Tibial artery (tissue), 4 donors: ENCODE measurements at regions not wholly inside any gene's neighbourhood (a gene's known extent, or its start where the extent isn't known, plus 50 kb on each side); places are given as distances from the start of the nearest gene placed in this dataset.

Experiments used
- DNase-seq, 2 donors: peaks; one replicate each; pipeline ENCODE4 v3.0.0-alpha.2; 2019
- H3K27ac ChIP-seq, 2 donors: fragments of 200-600 bp; sonication (generic) in 1 of 2; 1 replicate in 1 of 2; 2 replicates in 1 of 2; pipeline ENCODE4 v1.5.1; 2018 to 2019; ENCODE audit warnings: mild to moderate bottlenecking in 1 of 2
- H3K27me3 ChIP-seq, 2 donors: fragments of 200-600 bp; sonication (generic) in 1 of 2; one replicate each; pipeline versions ENCODE4 v1.5.1 to v1.6.0; 2016 to 2019
- H3K36me3 ChIP-seq, 3 donors: fragments of 200-600 bp; sonication (generic) in 2 of 3; one replicate each; pipeline ENCODE4 v1.5.1; 2016 to 2019; ENCODE audit warnings: mild to moderate bottlenecking in 2 of 3
- H3K4me1 ChIP-seq, 4 donors: fragments of 200-600 bp; sonication (generic) in 2 of 4; 1 replicate in 3 of 4; 2 replicates in 1 of 4; pipeline ENCODE4 v1.5.1; 2016 to 2019
- H3K4me3 ChIP-seq, 2 donors: fragments of 200-600 bp; sonication (generic) in 1 of 2; 1 replicate in 1 of 2; 2 replicates in 1 of 2; pipeline ENCODE4 v1.5.1; 2018 to 2019; ENCODE audit warnings: mild to moderate bottlenecking in 2 of 2
- H3K9me3 ChIP-seq, 3 donors: fragments of 200-600 bp; sonication (generic) in 1 of 3; one replicate each; pipeline ENCODE4 v1.5.1; 2016 to 2019
- intact Hi-C: fragments of 100-400 bp; cut with DNase I; formaldehyde crosslinking; loops from one replicate; pipeline ENCODE4 v1.15.0; 2023; ENCODE audit warnings: low total_unique reads
- TF ChIP-seq, protein P1 (sequence below), 2 experiments: fragments of 200-600 bp in 1 of 2; fragments of 450-650 bp in 1 of 2; IDR thresholded peaks; one replicate each; pipeline ENCODE4 v1.5.1; 2017 to 2019; ENCODE audit warnings: antibody characterized with exemption in 2 of 2, mild to moderate bottlenecking in 1 of 2, moderate library complexity in 1 of 2

- TF ChIP-seq, protein P1, sequence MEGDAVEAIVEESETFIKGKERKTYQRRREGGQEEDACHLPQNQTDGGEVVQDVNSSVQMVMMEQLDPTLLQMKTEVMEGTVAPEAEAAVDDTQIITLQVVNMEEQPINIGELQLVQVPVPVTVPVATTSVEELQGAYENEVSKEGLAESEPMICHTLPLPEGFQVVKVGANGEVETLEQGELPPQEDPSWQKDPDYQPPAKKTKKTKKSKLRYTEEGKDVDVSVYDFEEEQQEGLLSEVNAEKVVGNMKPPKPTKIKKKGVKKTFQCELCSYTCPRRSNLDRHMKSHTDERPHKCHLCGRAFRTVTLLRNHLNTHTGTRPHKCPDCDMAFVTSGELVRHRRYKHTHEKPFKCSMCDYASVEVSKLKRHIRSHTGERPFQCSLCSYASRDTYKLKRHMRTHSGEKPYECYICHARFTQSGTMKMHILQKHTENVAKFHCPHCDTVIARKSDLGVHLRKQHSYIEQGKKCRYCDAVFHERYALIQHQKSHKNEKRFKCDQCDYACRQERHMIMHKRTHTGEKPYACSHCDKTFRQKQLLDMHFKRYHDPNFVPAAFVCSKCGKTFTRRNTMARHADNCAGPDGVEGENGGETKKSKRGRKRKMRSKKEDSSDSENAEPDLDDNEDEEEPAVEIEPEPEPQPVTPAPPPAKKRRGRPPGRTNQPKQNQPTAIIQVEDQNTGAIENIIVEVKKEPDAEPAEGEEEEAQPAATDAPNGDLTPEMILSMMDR (IDR thresholded peaks at IDR 0.05), result no peak
- Histone ChIP-seq H3K9me3 (no peaks in the 10 kb centered on the region), H3K4me1 (peaks cover 0 to 5% (median 0%) of the 10 kb centered on the region in 4 donors), H3K27me3 (peaks cover 0 to 59% of the 10 kb centered on the region in 2 donors), H3K4me3 (no peak overlapping the region), H3K36me3 (no peaks in the 10 kb centered on the region), H3K27ac (no peak overlapping the region)
- intact Hi-C loops, result loop anchor here (10.0 kb wide), 1 partner anchor 409 kb away; no protein-coding TSS in a partner anchor
- no peak for DNase-seq
Observed at GRCh38 chr6:165854061-165854862, 191.2 kb upstream of the PDE10A start.

GRCh38 chr6:165852676-165853075 lies 189.6 kb upstream of the PDE10A start:
- TF ChIP-seq, protein P1 (IDR thresholded peaks at IDR 0.05), result no peak
- Histone ChIP-seq H3K4me3 (no peak overlapping the region), H3K36me3 (no peaks in the 10 kb centered on the region), H3K27me3 (peaks cover 0 to 66% of the 10 kb centered on the region in 2 donors), H3K4me1 (peaks cover 0 to 5% (median 0%) of the 10 kb centered on the region in 4 donors), H3K27ac (no peak overlapping the region), H3K9me3 (no peaks in the 10 kb centered on the region)
- DNase-seq, result no peak
- intact Hi-C loops, result loop anchor here (10.0 kb wide), 1 partner anchor 408 kb away; no protein-coding TSS in a partner anchor

- no peaks in the 10 kb centered on the region for H3K36me3 ChIP-seq
- H3K4me3 ChIP-seq, result no peak overlapping the region
- peak in 1 of 2 donors; percentile 53 for DNase-seq
- intact Hi-C loops, result loop anchor here (10.0 kb wide), 1 partner anchor 406 kb away; no protein-coding TSS in a partner anchor
- H3K9me3 ChIP-seq, result no peaks in the 10 kb centered on the region
- peaks cover 0 to 64% of the 10 kb centered on the region in 2 donors for H3K27me3 ChIP-seq
- no peak overlapping the region for H3K27ac ChIP-seq
- peaks cover 0 to 19% (median 7%) of the 10 kb centered on the region in 4 donors for H3K4me1 ChIP-seq
- TF ChIP-seq, protein P1 (IDR thresholded peaks at IDR 0.05), result peak; percentile 81 to 99
Observed at GRCh38 chr6:165850434-165851019, 187.5 kb upstream of the PDE10A start.

DNA sequence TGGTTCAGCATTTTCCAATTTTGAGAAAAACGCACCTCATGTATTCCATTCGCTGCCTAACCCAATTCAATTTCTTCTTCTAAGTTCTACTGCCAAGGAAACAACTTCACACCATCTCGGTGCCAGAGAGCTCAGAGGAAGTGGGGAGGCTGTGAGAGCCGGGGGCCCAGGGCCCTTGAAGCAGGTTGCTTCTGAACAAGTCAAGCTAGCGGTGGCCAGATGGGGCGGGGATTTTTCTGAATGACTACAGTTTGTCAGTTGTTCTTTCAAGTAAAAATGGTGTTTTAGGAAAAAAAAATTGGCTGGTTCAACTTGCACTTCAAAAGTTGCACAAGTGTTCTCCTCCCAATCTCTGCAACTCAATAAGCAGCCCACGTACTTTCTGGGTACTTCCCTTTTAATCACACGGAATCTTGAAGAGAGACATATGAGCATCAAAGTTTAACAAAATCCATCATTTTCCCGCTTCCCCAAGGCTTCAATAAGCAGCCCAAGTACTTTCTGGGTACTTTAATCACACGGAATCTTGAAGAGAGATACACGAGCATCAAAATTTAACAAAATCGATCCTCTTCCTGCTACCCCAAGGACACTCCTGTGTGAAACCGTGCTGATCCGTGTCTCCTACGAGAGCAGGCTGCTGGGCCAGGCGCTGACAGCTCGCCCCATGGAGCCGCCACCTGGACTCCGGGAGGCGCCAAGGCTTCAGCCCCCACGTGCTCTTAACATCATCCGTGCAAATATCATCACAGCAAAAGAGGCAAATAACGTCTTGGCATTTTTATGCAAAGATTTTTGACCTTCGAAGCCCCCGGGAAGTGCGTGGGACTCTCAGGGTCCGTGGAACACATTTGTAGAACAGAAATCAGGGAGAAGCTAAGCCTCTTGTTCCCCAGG lies 186.7 kb upstream of the PDE10A start:
- Histone ChIP-seq H3K4me1 (peaks cover 0 to 19% (median 7%) of the 10 kb centered on the region in 4 donors), H3K36me3 (no peaks in the 10 kb centered on the region), H3K4me3 (no peak overlapping the region), H3K9me3 (no peaks in the 10 kb centered on the region), H3K27me3 (peaks cover 0 to 63% of the 10 kb centered on the region in 2 donors), H3K27ac (no peak overlapping the region)
- TF ChIP-seq, protein P1 (IDR thresholded peaks at IDR 0.05), result no peak
- intact Hi-C loops, result loop anchor here (10.0 kb wide), 1 partner anchor 405 kb away; no protein-coding TSS in a partner anchor
- DNase-seq, result no peak

- H3K4me1 ChIP-seq, result peaks cover 0 to 14% (median 7%) of the 10 kb centered on the region in 4 donors
Observed at GRCh38 chr6:165848086-165848426, 185.0 kb upstream of the PDE10A start.

More at GRCh38 chr6:165848086-165848426, 185.0 kb upstream of the PDE10A start:
- Histone ChIP-seq H3K36me3 (no peaks in the 10 kb centered on the region), H3K9me3 (no peaks in the 10 kb centered on the region), H3K27ac (no peak overlapping the region), H3K27me3 (peaks cover 0 to 52% of the 10 kb centered on the region in 2 donors), H3K4me3 (no peak overlapping the region)
- intact Hi-C loops, result no loop called here
- TF ChIP-seq, protein P1 (IDR thresholded peaks at IDR 0.05), result no peak
- DNase-seq, result no peak
